ENCODE measurements at regions not wholly inside any gene's neighbourhood (a gene's known extent, or its start where the extent isn't known, plus 50 kb on each side); places are given as distances from the start of the nearest gene placed in this dataset.

GRCh38 chr1:217313096-217313495 is 317.8 kb downstream of the GPATCH2 start:
- TF ChIP-seq POLR2A (IDR thresholded peaks at IDR 0.05) (no peak), CTCF (IDR thresholded peaks at IDR 0.05) (no peak)
